Keratinocyte (primary cell): ENCODE measurements at regions not wholly inside any gene's neighbourhood (a gene's known extent, or its start where the extent isn't known, plus 50 kb on each side); places are given as distances from the start of the nearest gene placed in this dataset.

ENCODE experiments used
- DNase-seq: peaks from one replicate; pipeline ENCODE4 v3.0.0-alpha.2; 2011; ENCODE audit warnings: low read depth, missing footprints, low spot score
- FAIRE-seq: peaks from 2 replicates; lab custom pipeline; 2011; peaks lifted over from hg19 to GRCh38; lab: Jason Lieb, UNC
- H2AFZ ChIP-seq: 2 replicates; pipeline ENCODE4 v1.6.0; 2012; ENCODE audit warnings: low read length, control low read depth, inconsistent platforms; ENCODE audit not compliant: control insufficient read depth
- H3K27ac ChIP-seq: 2 replicates; pipeline ENCODE4 v1.5.1; 2011; ENCODE audit warnings: low read length; ENCODE audit not compliant: control insufficient read depth, insufficient read depth
- H3K27me3 ChIP-seq: 3 replicates; pipeline ENCODE4 v1.6.0; 2011; ENCODE audit warnings: low read length; ENCODE audit not compliant: control insufficient read depth, insufficient read depth; ENCODE audit errors: extremely low read depth
- H3K36me3 ChIP-seq, 2 experiments: 2 replicates in 1 of 2; 3 replicates in 1 of 2; pipeline ENCODE4 v1.5.1; 2011; ENCODE audit warnings: low read length in 2 of 2, mild to moderate bottlenecking in 1 of 2; ENCODE audit not compliant: control insufficient read depth in 2 of 2, insufficient read depth in 2 of 2; ENCODE audit errors: extremely low read depth in 1 of 2
- H3K4me1 ChIP-seq: 3 replicates; pipeline ENCODE4 v1.5.1; 2011; ENCODE audit warnings: low read length; ENCODE audit not compliant: control insufficient read depth, insufficient read depth; ENCODE audit errors: extremely low read depth
- H3K4me2 ChIP-seq: 3 replicates; pipeline ENCODE4 v1.6.0; 2011; ENCODE audit warnings: low read depth, low read length; ENCODE audit not compliant: control insufficient read depth, insufficient read depth; ENCODE audit errors: extremely low read depth
- H3K4me3 ChIP-seq, 3 experiments: fragments of 200-600 bp in 1 of 3; sonication (generic) in 1 of 3; 2 replicates in 2 of 3; 3 replicates in 1 of 3; pipeline ENCODE4 v1.5.1; 2011 to 2016; ENCODE audit warnings: low read length in 3 of 3, mild to moderate bottlenecking in 3 of 3, control low read depth in 2 of 3, inconsistent platforms in 1 of 3, low read depth in 1 of 3, mixed read lengths in 1 of 3, mixed run types in 1 of 3, moderate library complexity in 1 of 3; ENCODE audit not compliant: control insufficient read depth in 2 of 3, insufficient read depth in 2 of 3; ENCODE audit errors: extremely low read depth in 1 of 3
- H3K79me2 ChIP-seq: 2 replicates; pipeline ENCODE4 v1.6.0; 2012; ENCODE audit warnings: low read length; ENCODE audit not compliant: control insufficient read depth, insufficient read depth
- H3K9ac ChIP-seq: 3 replicates; pipeline ENCODE4 v1.6.0; 2011; ENCODE audit warnings: low read length; ENCODE audit not compliant: control insufficient read depth, insufficient read depth; ENCODE audit errors: extremely low read depth
- H3K9me1 ChIP-seq: 3 replicates; pipeline ENCODE4 v1.6.0; 2011; ENCODE audit warnings: low read length; ENCODE audit not compliant: control insufficient read depth, insufficient read depth; ENCODE audit errors: extremely low read depth
- H3K9me3 ChIP-seq: 2 replicates; pipeline ENCODE4 v1.5.1; 2012; ENCODE audit warnings: low read depth, low read length; ENCODE audit not compliant: control insufficient read depth
- H4K20me1 ChIP-seq: 3 replicates; pipeline ENCODE4 v1.6.0; 2011; ENCODE audit warnings: low read length; ENCODE audit not compliant: control insufficient read depth, insufficient read depth; ENCODE audit errors: extremely low read depth
- CTCF ChIP-seq, 3 experiments: IDR thresholded peaks in 1 of 3; conservative IDR thresholded peaks in 1 of 3; optimal IDR thresholded peaks in 1 of 3; 2 replicates in 2 of 3; 3 replicates in 1 of 3; pipeline versions ENCODE3 to v1.5.1; 2011; ENCODE audit warnings: low read length in 3 of 3, mild to moderate bottlenecking in 3 of 3, moderate library complexity in 2 of 3, control low read depth in 1 of 3, inconsistent platforms in 1 of 3; ENCODE audit not compliant: insufficient read depth in 2 of 3; ENCODE audit errors: extremely low read depth in 1 of 3
- EZH2 ChIP-seq: IDR thresholded peaks from one replicate; pipeline ENCODE4 v1.6.1; 2012; ENCODE audit warnings: inconsistent platforms, mild to moderate bottlenecking, low read length, moderate library complexity
- dilution Hi-C: fragments of 300-500 bp; cut with MboI; formaldehyde crosslinking; loops from one replicate; pipeline ENCODE4 v1.7.0; 2020; ENCODE audit warnings: low sequenced_read_pairs; ENCODE audit not compliant: extremely low pct_ligation_motif_present

GRCh38 chr20:22729180-22729579 is 144.8 kb upstream of the FOXA2 start:
- no peak for DNase-seq
- TF ChIP-seq EZH2 (no peak), CTCF (optimal IDR thresholded peaks at IDR 0.05 in 1 of 3, IDR thresholded peaks at IDR 0.05 in 1 of 3, conservative IDR thresholded peaks at IDR 0.05 in 1 of 3; ENCODE audit: extremely low read depth in 1 of 3, insufficient read depth in 2 of 3, low read length in 3 of 3) (no peak)
- no peaks in the 10 kb centered on the region for H4K20me1 ChIP-seq
- H3K79me2 ChIP-seq, result no peaks in the 10 kb centered on the region
- H3K9ac ChIP-seq, result no peak overlapping the region
- H3K9me3 ChIP-seq, result no peaks in the 10 kb centered on the region
- no peaks in the 10 kb centered on the region for H3K9me1 ChIP-seq
- no peak for FAIRE-seq
- H2AFZ ChIP-seq, result no peak overlapping the region
- H3K4me3 ChIP-seq, result no peak overlapping the region
- peaks cover 3% of the 10 kb centered on the region for H3K4me1 ChIP-seq
- H3K27me3 ChIP-seq, result no peaks in the 10 kb centered on the region
- H3K27ac ChIP-seq, result no peak overlapping the region
- dilution Hi-C loops, result no loop called here
- no peaks in the 10 kb centered on the region for H3K36me3 ChIP-seq
- no peak overlapping the region for H3K4me2 ChIP-seq

GRCh38 chr20:22729616-22730236 is 145.4 kb upstream of the FOXA2 start:
- Histone ChIP-seq H4K20me1 (no peaks in the 10 kb centered on the region), H3K4me2 (no peak overlapping the region), H2AFZ (no peak overlapping the region), H3K27me3 (no peaks in the 10 kb centered on the region), H3K9me1 (no peaks in the 10 kb centered on the region), H3K79me2 (no peaks in the 10 kb centered on the region), H3K4me3 (no peak overlapping the region), H3K36me3 (no peaks in the 10 kb centered on the region), H3K4me1 (peaks cover 3% of the 10 kb centered on the region), H3K9me3 (no peaks in the 10 kb centered on the region), H3K27ac (no peak overlapping the region), H3K9ac (no peak overlapping the region)
- no peak for TF ChIP-seq CTCF (optimal IDR thresholded peaks at IDR 0.05 in 1 of 3, IDR thresholded peaks at IDR 0.05 in 1 of 3, conservative IDR thresholded peaks at IDR 0.05 in 1 of 3; ENCODE audit: extremely low read depth in 1 of 3, insufficient read depth in 2 of 3, low read length in 3 of 3)
- no peak for TF ChIP-seq EZH2
- FAIRE-seq (no peak), DNase-seq (no peak)
- dilution Hi-C loops, result no loop called here
